ENCODE measurements at regions not wholly inside any gene's neighbourhood (a gene's known extent, or its start where the extent isn't known, plus 50 kb on each side); places are given as distances from the start of the nearest gene placed in this dataset.

GRCh38 chr20:51255417-51255816 lies 232.5 kb upstream of the KCNG1 start:
- no peak for TF ChIP-seq CTCF (IDR thresholded peaks at IDR 0.05; ENCODE audit: low read depth, low read length, poor library complexity, severe bottlenecking)
- TF ChIP-seq EZH2phosphoT487 (IDR thresholded peaks at IDR 0.05; ENCODE audit: borderline replicate concordance, low read length), result no peak

Measured in DOHH2 (cell line).